ENCODE measurements at regions not wholly inside any gene's neighbourhood (a gene's known extent, or its start where the extent isn't known, plus 50 kb on each side); places are given as distances from the start of the nearest gene placed in this dataset.

DNA sequence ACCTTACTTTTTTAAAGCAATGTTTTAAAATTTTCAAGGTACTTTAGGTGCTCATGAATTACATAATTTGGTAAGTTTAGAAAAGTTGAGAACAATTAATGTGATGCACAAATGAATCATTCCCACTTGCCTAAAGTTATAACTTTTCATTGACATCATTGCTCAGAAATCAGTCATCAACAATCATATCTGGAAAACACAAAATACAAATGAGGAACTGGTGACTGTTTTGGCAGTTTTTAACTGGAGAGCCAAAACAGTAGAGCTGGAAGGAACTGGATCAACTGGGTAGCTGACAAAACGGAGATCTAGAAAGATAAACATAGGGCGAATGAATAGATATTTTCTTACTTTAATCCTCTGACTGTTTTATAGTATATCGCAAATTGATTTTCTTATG, 767.1 kb downstream of the IGSF11 start:
- no peak for DNase-seq (ENCODE audit: low read depth)
- TF ChIP-seq, protein P1, sequence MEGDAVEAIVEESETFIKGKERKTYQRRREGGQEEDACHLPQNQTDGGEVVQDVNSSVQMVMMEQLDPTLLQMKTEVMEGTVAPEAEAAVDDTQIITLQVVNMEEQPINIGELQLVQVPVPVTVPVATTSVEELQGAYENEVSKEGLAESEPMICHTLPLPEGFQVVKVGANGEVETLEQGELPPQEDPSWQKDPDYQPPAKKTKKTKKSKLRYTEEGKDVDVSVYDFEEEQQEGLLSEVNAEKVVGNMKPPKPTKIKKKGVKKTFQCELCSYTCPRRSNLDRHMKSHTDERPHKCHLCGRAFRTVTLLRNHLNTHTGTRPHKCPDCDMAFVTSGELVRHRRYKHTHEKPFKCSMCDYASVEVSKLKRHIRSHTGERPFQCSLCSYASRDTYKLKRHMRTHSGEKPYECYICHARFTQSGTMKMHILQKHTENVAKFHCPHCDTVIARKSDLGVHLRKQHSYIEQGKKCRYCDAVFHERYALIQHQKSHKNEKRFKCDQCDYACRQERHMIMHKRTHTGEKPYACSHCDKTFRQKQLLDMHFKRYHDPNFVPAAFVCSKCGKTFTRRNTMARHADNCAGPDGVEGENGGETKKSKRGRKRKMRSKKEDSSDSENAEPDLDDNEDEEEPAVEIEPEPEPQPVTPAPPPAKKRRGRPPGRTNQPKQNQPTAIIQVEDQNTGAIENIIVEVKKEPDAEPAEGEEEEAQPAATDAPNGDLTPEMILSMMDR (IDR thresholded peaks at IDR 0.05; ENCODE audit: control insufficient read depth, insufficient read depth, low read depth, low read length, missing control alignments), result no peak
- no peak overlapping the region for H3K4me3 ChIP-seq (ENCODE audit: control insufficient read depth, low read depth, low read length)

DNA sequence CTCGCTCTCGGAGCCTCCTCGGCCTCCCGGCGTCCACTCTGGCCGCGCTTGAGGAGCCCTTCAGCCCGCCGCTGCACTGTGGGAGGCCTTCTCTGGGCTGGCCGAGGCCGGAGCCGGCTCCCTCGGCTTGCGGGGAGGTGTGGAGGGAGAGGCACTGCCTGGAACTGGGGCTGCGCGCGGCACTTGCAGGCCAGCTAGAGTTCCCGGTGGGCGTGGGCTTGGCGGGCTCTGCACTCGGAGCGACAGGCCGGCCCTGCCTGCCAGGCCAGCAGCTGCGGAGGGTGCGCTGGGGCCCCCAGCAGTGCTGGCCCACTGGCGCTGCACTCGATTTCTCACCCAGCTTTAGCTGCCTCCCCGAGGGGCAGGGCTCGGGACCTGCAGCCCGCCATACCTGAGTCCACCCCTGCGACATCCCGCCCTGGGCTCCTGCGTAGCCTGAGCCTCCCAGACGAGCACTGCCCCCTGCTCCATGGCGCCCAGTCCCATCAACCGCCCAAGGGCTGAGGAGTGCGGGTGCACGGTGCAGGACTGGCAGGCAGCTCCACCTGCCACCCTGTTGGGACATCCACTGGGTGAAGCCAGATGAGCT, 765.0 kb downstream of the IGSF11 start:
- TF ChIP-seq, protein P1 (IDR thresholded peaks at IDR 0.05; ENCODE audit: control insufficient read depth, insufficient read depth, low read depth, low read length, missing control alignments), result no peak
- no peak for DNase-seq (ENCODE audit: low read depth)

DNA sequence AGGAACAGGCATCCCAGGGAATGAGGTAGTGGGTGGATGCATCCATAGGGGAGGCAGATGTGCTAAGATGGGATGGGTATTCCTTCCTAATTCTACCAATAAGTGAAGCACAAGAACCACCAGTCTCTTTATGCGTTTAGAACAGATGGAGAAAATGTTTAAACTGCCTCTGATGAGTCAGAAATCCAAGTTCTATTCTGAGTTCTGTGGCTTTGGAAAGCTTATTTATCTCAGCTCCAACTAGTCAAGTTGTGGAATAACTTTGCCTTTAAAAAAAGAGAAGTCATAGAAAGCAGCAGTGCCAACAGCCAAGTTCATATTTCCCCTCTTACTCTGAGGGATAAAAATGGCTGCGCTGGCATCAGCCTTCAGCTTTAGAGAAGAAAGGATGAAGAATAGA, 761.7 kb downstream of the IGSF11 start:
- H3K4me3 ChIP-seq (ENCODE audit: control insufficient read depth, low read depth, low read length), result no peak overlapping the region
- no peak for DNase-seq (ENCODE audit: low read depth)
- TF ChIP-seq, protein P1 (IDR thresholded peaks at IDR 0.05; ENCODE audit: control insufficient read depth, insufficient read depth, low read depth, low read length, missing control alignments), result no peak

More for the DNA sequence above, 765.0 kb downstream of the IGSF11 start:
- no peak overlapping the region for H3K4me3 ChIP-seq (ENCODE audit: control insufficient read depth, low read depth, low read length)

DNA sequence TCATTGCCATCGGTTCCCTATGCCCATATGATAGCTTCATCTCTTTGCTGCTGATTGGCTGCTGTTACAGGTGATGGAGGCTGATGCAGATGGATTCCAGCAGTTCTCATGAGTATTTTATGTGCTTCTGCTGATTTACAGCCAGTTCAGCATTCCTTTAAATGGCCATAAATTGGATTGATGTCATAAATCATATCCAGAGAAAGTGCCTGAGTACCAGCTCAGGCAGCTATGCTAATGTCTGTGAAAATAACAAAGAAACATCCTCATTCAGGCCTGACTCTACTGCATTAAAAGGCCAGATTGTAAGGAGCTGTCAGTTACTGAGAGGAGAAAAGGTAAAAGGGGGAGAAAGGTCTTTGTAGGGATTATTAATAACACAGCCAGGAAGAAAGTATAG, 756.8 kb downstream of the IGSF11 start:
- TF ChIP-seq, protein P1 (IDR thresholded peaks at IDR 0.05; ENCODE audit: control insufficient read depth, insufficient read depth, low read depth, low read length, missing control alignments), result no peak
- no peak overlapping the region for H3K4me3 ChIP-seq (ENCODE audit: control insufficient read depth, low read depth, low read length)
- DNase-seq (ENCODE audit: low read depth), result no peak

DNA sequence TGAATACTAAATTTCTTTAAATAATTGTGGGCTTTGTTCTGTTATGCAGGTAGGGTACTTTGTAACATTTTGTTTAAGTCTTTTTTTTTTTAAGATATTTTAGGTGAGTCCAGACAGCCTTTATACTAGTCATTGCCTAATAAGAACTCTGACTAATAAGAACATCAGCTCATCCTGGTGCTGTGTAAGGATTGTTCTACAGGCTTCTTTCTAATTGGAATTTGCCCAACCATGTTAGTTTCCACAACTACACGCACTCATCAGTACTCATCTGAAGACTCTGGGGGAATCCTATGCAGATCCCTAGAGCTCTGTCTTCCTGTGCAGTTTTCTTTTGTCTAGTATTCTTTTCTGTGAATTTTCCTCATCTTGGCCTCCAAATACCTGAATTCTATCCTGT, 741.8 kb downstream of the IGSF11 start:
- H3K4me3 ChIP-seq (ENCODE audit: control insufficient read depth, low read depth, low read length), result no peak overlapping the region
- TF ChIP-seq, protein P1 (IDR thresholded peaks at IDR 0.05; ENCODE audit: control insufficient read depth, insufficient read depth, low read depth, low read length, missing control alignments), result no peak
- no peak for DNase-seq (ENCODE audit: low read depth)

DNA sequence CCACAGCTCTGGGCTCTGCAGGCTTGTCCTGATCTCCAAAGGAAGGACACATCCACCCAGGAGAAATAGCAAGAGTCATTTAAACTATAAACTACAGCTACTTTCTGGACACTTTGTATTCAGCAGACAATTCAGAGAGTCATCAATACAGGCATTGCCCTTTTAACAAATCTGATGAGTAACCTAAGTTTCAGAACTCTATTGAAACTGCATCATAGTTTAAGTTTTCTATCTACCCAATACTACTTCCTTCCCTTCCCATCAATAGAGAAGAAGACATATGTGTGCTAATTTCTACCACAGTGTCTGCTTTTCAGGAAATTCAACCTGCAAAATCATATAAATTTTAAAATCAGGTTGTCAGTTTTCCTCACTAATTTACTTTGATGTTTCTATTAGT, 736.5 kb downstream of the IGSF11 start:
- no peak overlapping the region for H3K4me3 ChIP-seq (ENCODE audit: control insufficient read depth, low read depth, low read length)
- TF ChIP-seq, protein P1 (IDR thresholded peaks at IDR 0.05; ENCODE audit: control insufficient read depth, insufficient read depth, low read depth, low read length, missing control alignments), result no peak
- DNase-seq (ENCODE audit: low read depth), result no peak

DNA sequence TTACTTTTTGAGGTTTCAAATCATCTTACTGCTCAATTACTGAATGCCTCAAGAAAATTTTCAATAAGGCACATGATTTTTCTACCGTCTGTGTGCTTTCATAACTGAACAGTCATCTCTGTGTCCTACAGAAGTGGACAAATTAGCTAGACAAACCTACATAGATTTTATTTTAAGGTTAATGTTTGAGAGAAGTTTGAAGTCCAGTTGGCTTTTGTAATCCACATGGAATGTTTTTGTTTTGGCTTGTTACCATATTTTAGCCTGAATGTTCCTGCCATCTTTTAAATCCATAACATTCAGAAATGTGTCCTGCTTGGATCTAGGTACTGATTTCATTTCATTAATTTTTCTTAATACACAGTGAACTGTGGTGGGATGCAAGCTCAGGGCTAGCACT, 730.1 kb downstream of the IGSF11 start:
- DNase-seq (ENCODE audit: low read depth), result no peak
- TF ChIP-seq, protein P1 (IDR thresholded peaks at IDR 0.05; ENCODE audit: control insufficient read depth, insufficient read depth, low read depth, low read length, missing control alignments), result no peak
- no peak overlapping the region for H3K4me3 ChIP-seq (ENCODE audit: control insufficient read depth, low read depth, low read length)
